K562 (cell line): ENCODE measurements at regions not wholly inside any gene's neighbourhood (a gene's known extent, or its start where the extent isn't known, plus 50 kb on each side); places are given as distances from the start of the nearest gene placed in this dataset.

ENCODE experiments used
- ATAC-seq: fragments of 200-7000 bp; cut with Tn5 transposase; 3 replicates; pipeline ENCODE4 v1.9.1; 2020; ENCODE audit warnings: moderate library complexity
- BruUV-seq: library from RNA; stranded (reverse); fragments of 400-500 nt; replicated peaks from 2 replicates; lab custom pipeline; 2021; lab: Mats Ljungman, UMichigan
- CTCF ChIA-PET: fragments of 300-600 bp; formaldehyde crosslinking; extraction: SDS; loops from one replicate; lab custom pipeline; 2021; ENCODE audit warnings: low intra/inter-chr PET ratio; lab: Yijun Ruan, JAX
- POLR2A ChIA-PET: fragments of 300-600, 350-650 bp; sonication (Branson Sonifier 250); formaldehyde crosslinking; extraction: SDS; loops from one replicate; lab custom pipeline; 2021; ENCODE audit warnings: antibody characterized with exemption, inconsistent platforms; lab: Yijun Ruan, JAX
- DNase-seq, 4 experiments: peaks; one replicate each; pipeline versions ENCODE4 v3.0.0 to v3.0.0-alpha.2; 2011 to 2018; ENCODE audit warnings: low spot score in 3 of 4, mixed read lengths in 3 of 4; ENCODE audit errors: extremely low read depth in 1 of 4
- FAIRE-seq: peaks from 2 replicates; lab custom pipeline; 2011; peaks lifted over from hg19 to GRCh38; lab: Jason Lieb, UNC
- H2AFZ ChIP-seq: 2 replicates; pipeline ENCODE4 v1.6.0; 2011; ENCODE audit warnings: low read depth, low read length, control low read depth, inconsistent platforms
- H3K27ac ChIP-seq: fragments of 200-600 bp; 3 replicates; pipeline ENCODE4 v1.8.0; 2011; ENCODE audit warnings: low read depth, mild to moderate bottlenecking, control low read depth, inconsistent platforms, low read length, moderate library complexity, mixed read lengths; ENCODE audit errors: extremely low read depth
- H3K27me3 ChIP-seq, 2 experiments: fragments of 300-600 bp in 1 of 2; 2 replicates in 1 of 2; 3 replicates in 1 of 2; pipeline versions ENCODE4 v1.6.0 to v1.8.0; 2011; ENCODE audit warnings: inconsistent platforms in 2 of 2, low read length in 2 of 2, mild to moderate bottlenecking in 1 of 2, mixed read lengths in 1 of 2, moderate library complexity in 1 of 2; ENCODE audit not compliant: control insufficient read depth in 2 of 2, insufficient read depth in 2 of 2
- H3K36me3 ChIP-seq: fragments of 300-600 bp; 3 replicates; pipeline ENCODE4 v1.8.0; 2011; ENCODE audit warnings: mild to moderate bottlenecking, low read length, inconsistent platforms; ENCODE audit not compliant: control insufficient read depth, insufficient read depth
- H3K4me1 ChIP-seq, 2 experiments: fragments of 200-600 bp in 1 of 2; replicated peaks in 1 of 2; 2 replicates in 1 of 2; 3 replicates in 1 of 2; pipeline versions ENCODE4 v1.5.1 to v1.8.0; 2011; ENCODE audit warnings: inconsistent platforms in 2 of 2, low read length in 2 of 2, mild to moderate bottlenecking in 1 of 2, mixed read lengths in 1 of 2, moderate library complexity in 1 of 2; ENCODE audit not compliant: control insufficient read depth in 2 of 2, insufficient read depth in 2 of 2
- H3K4me2 ChIP-seq: 2 replicates; pipeline ENCODE4 v1.6.1; 2011; ENCODE audit warnings: low read length, control low read depth, inconsistent platforms, mixed read lengths; ENCODE audit not compliant: insufficient read depth
- H3K4me3 ChIP-seq: fragments of 200-600 bp; sonication (generic), shearing (Covaris generic); 2 replicates; pipeline ENCODE4 v1.5.1; 2016; ENCODE audit warnings: control low read depth, inconsistent platforms
- H3K79me2 ChIP-seq: fragments of 200-600 bp; 3 replicates; pipeline ENCODE4 v1.8.0; 2011; ENCODE audit warnings: low read length, inconsistent platforms; ENCODE audit not compliant: control insufficient read depth, insufficient read depth
- H3K9ac ChIP-seq, 2 experiments: 2 replicates each; pipeline versions ENCODE4 v1.6.0 to v1.6.1; 2011; ENCODE audit warnings: low read depth in 2 of 2, low read length in 2 of 2, control low read depth in 1 of 2, inconsistent platforms in 1 of 2, mild to moderate bottlenecking in 1 of 2, mixed read lengths in 1 of 2; ENCODE audit not compliant: insufficient read depth in 1 of 2
- H3K9me1 ChIP-seq: one replicate; pipeline ENCODE4 v1.6.0; 2011; ENCODE audit warnings: inconsistent platforms, mild to moderate bottlenecking, low read length, moderate library complexity; ENCODE audit not compliant: control insufficient read depth, insufficient read depth
- H3K9me3 ChIP-seq: replicated peaks from 2 replicates; pipeline ENCODE4 v1.5.1; 2011; ENCODE audit warnings: low read depth, low read length, inconsistent platforms; ENCODE audit not compliant: control insufficient read depth, insufficient read depth
- H4K20me1 ChIP-seq: replicated peaks from 2 replicates; pipeline ENCODE4 v1.6.1; 2011; ENCODE audit warnings: low read length, inconsistent platforms, mixed read lengths; ENCODE audit not compliant: control insufficient read depth, insufficient read depth
- ATF3 ChIP-seq, 2 experiments: fragments of 450-650 bp in 1 of 2; sonication (generic) in 1 of 2; formaldehyde crosslinking in 1 of 2; IDR thresholded peaks in 1 of 2; conservative IDR thresholded peaks in 1 of 2; 2 replicates each; pipeline versions ENCODE4 v1.6.1 to v1.8.1; 2016 to 2023; ENCODE audit warnings: mild to moderate bottlenecking in 2 of 2, moderate library complexity in 2 of 2, inconsistent platforms in 1 of 2, missing genetic modification reagents in 1 of 2
- JUNB ChIP-seq: fragments of 450-650 bp; formaldehyde crosslinking; conservative IDR thresholded peaks from 2 replicates; pipeline ENCODE4 v1.4.0; 2020; ENCODE audit warnings: mild to moderate bottlenecking
- NFXL1 ChIP-seq: fragments of 450-650 bp; formaldehyde crosslinking; IDR thresholded peaks from 2 replicates; pipeline ENCODE4 v1.4.0; 2021; ENCODE audit warnings: mild to moderate bottlenecking
- NONO ChIP-seq, 2 experiments: fragments of 200-400 bp in 1 of 2; fragments of 450-650 bp in 1 of 2; formaldehyde crosslinking in 1 of 2; IDR thresholded peaks; 2 replicates each; pipeline ENCODE4 v1.6.1; 2017; ENCODE audit warnings: low read depth in 2 of 2, mild to moderate bottlenecking in 2 of 2, moderate library complexity in 2 of 2, low read length in 1 of 2
- NR2C1 ChIP-seq, 2 experiments: fragments of 450-650 bp; IDR thresholded peaks; 2 replicates each; pipeline ENCODE4 v1.6.1; 2017; ENCODE audit warnings: mild to moderate bottlenecking in 2 of 2, antibody characterized with exemption in 1 of 2, inconsistent platforms in 1 of 2, missing compliant biosample characterization in 1 of 2, missing genetic modification characterization in 1 of 2
- PRPF4 ChIP-seq: fragments of 200-400 bp; formaldehyde crosslinking; IDR thresholded peaks from one replicate; pipeline ENCODE4 v1.6.1; 2017; ENCODE audit warnings: low read length, low read depth, mild to moderate bottlenecking; ENCODE audit not compliant: insufficient read depth, poor library complexity, severe bottlenecking
- SMARCB1 ChIP-seq: IDR thresholded peaks from 2 replicates; pipeline ENCODE4 v1.6.1; 2011; ENCODE audit warnings: improper control_type of control experiment, low read depth; ENCODE audit not compliant: insufficient read length
- ZNF121 ChIP-seq: sonication (generic); formaldehyde crosslinking; conservative IDR thresholded peaks from 2 replicates; pipeline ENCODE4 v1.8.0; 2022; ENCODE audit warnings: missing genetic modification reagents
- ZNF134 ChIP-seq: fragments of 250-450 bp; sonication (Bioruptor Pico); conservative IDR thresholded peaks from 2 replicates; pipeline ENCODE4 v1.4.0; 2020
- ZNF280B ChIP-seq: fragments of 250-450 bp; sonication (Bioruptor Pico); IDR thresholded peaks from 2 replicates; pipeline ENCODE4 v1.5.1; 2021; ENCODE audit warnings: mild to moderate bottlenecking
- ZNF583 ChIP-seq: fragments of 250-450 bp; sonication (Bioruptor Pico); IDR thresholded peaks from 2 replicates; pipeline ENCODE4 v1.4.0; 2020
- WGBS: fragments of 100-300 bp; shearing (Covaris generic); methylation state at CpG from one replicate; pipeline ENCODE4 v1.1.6; 2016; ENCODE audit warnings: low coverage, mixed read lengths; ENCODE audit not compliant: insufficient coverage; ENCODE audit errors: missing lambda C conversion rate; 5-methylcytosine and 5-hydroxymethylcytosine counted together
- in situ Hi-C: fragments of 300-500 bp; cut with MboI; formaldehyde crosslinking; loops from 4 replicates; pipeline ENCODE4 v1.15.0; 2018; ENCODE audit warnings: inconsistent platforms, mixed read lengths
- intact Hi-C: fragments of 100-400 bp; cut with micrococcal nuclease; formaldehyde crosslinking; loops from 2 replicates; pipeline ENCODE4 v1.14.2; 2022

DNA sequence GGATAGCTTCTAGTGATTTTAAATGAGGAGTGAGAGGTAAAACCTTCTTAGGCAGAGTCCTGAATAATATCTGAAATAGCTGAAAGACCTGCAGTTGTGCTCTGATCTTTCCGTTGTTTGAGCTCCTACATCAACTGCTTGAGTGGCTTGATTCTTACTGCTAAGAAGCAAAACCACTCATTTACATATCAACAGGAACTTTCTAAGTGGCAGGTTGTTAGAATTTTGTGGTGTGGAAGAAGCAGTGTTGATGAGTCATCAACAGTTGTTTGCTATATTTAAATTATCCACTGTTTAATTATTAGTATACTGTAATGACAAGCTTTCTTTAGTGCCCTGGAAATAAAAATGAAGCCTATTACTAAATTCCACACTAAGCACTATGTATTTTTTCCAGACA is 689.5 kb downstream of the DNAJB9 start:
- in situ Hi-C loops (no loop called here), intact Hi-C loops (no loop called here)
- no peak for DNase-seq
- no peak overlapping the region for H3K4me2 ChIP-seq
- no peak for TF ChIP-seq ZNF121 (CRISPR knock-in tag)
- TF ChIP-seq ZNF583 (CRISPR knock-in tag): no peak
- TF ChIP-seq NONO (IDR thresholded peaks at IDR 0.05; ENCODE audit: low read depth in 2 of 2, low read length in 1 of 2): no peak
- 0 out of 2 replicates have a peak, but pooled peaks have one; percentile 20 for TF ChIP-seq JUNB (CRISPR knock-in tag)
- no peak for TF ChIP-seq NR2C1 (IDR thresholded peaks at IDR 0.05)
- TF ChIP-seq NR2C1 (tag; IDR thresholded peaks at IDR 0.05): no peak
- no peak for TF ChIP-seq SMARCB1
- 0 out of 2 replicates have a peak, but pooled peaks have one; percentile 8 for TF ChIP-seq ATF3 (IDR thresholded peaks at IDR 0.05)
- no peak for TF ChIP-seq ATF3 (CRISPR knock-in tag; conservative IDR thresholded peaks at IDR 0.05)
- TF ChIP-seq PRPF4: no peak
- no peak for TF ChIP-seq ZNF280B (CRISPR knock-in tag)
- no peak for TF ChIP-seq ZNF134 (CRISPR knock-in tag)
- no peak for TF ChIP-seq NFXL1 (CRISPR knock-in tag)
- CTCF ChIA-PET: no interaction called here
- no peaks in the 10 kb centered on the region for H3K79me2 ChIP-seq
- no TSS peak for BruUV-seq
- H3K9ac ChIP-seq: no peak overlapping the region
- no peak for FAIRE-seq
- H2AFZ ChIP-seq: no peak overlapping the region
- H3K27me3 ChIP-seq: no peaks in the 10 kb centered on the region
- no peak overlapping the region for H3K4me3 ChIP-seq
- H3K4me1 ChIP-seq: no peaks in the 10 kb centered on the region
- peaks cover 5% of the 10 kb centered on the region; the same call in 1 of the 2 replicates for H3K9me3 ChIP-seq
- H3K27ac ChIP-seq: no peak overlapping the region
- no peaks in the 10 kb centered on the region for H3K36me3 ChIP-seq
- ATAC-seq: no peak
- H4K20me1 ChIP-seq: no peaks in the 10 kb centered on the region
- 3% methylated on average over 1 of the region's 1 CpG for WGBS
- POLR2A ChIA-PET: no interaction called here
- H3K9me1 ChIP-seq: no peaks in the 10 kb centered on the region
